ENCODE measurements at regions not wholly inside any gene's neighbourhood (a gene's known extent, or its start where the extent isn't known, plus 50 kb on each side); places are given as distances from the start of the nearest gene placed in this dataset.

GRCh38 chr21:38652396-38652795 is 153.3 kb upstream of the ETS2 start:
- TF ChIP-seq, protein P1, sequence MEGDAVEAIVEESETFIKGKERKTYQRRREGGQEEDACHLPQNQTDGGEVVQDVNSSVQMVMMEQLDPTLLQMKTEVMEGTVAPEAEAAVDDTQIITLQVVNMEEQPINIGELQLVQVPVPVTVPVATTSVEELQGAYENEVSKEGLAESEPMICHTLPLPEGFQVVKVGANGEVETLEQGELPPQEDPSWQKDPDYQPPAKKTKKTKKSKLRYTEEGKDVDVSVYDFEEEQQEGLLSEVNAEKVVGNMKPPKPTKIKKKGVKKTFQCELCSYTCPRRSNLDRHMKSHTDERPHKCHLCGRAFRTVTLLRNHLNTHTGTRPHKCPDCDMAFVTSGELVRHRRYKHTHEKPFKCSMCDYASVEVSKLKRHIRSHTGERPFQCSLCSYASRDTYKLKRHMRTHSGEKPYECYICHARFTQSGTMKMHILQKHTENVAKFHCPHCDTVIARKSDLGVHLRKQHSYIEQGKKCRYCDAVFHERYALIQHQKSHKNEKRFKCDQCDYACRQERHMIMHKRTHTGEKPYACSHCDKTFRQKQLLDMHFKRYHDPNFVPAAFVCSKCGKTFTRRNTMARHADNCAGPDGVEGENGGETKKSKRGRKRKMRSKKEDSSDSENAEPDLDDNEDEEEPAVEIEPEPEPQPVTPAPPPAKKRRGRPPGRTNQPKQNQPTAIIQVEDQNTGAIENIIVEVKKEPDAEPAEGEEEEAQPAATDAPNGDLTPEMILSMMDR (IDR thresholded peaks at IDR 0.05): no peak
- TF ChIP-seq POLR2AphosphoS5 (IDR thresholded peaks at IDR 0.05): no peak
- no peak for TF ChIP-seq EP300 (IDR thresholded peaks at IDR 0.05; ENCODE audit: low read depth)
- TF ChIP-seq POLR2A (IDR thresholded peaks at IDR 0.05): no peak
